ENCODE measurements at regions not wholly inside any gene's neighbourhood (a gene's known extent, or its start where the extent isn't known, plus 50 kb on each side); places are given as distances from the start of the nearest gene placed in this dataset.

- DNase-seq (ENCODE audit: extremely low spot score): no peak
- WGBS: 93% methylated on average over 3 of the region's 3 CpGs
- intact Hi-C loops (cut with DNase I): no loop called here
Observed at GRCh38 chr9:81211741-81212140, 477.6 kb downstream of the TLE1 start.

GRCh38 chr9:81207651-81208050 lies 481.7 kb downstream of the TLE1 start:
- 93% methylated on average over 4 of the region's 4 CpGs for WGBS
- H3K9me3 ChIP-seq: no peaks in the 10 kb centered on the region
- no peak overlapping the region for H3K27ac ChIP-seq (replicated peaks in 1 of 4)
- no peak overlapping the region for H3K4me3 ChIP-seq
- no peaks in the 10 kb centered on the region for H3K27me3 ChIP-seq
- DNase-seq (ENCODE audit: extremely low spot score): no peak
- no peaks in the 10 kb centered on the region for H3K36me3 ChIP-seq
- no peak for TF ChIP-seq POLR2AphosphoS5 (IDR thresholded peaks at IDR 0.05)
- no peak for TF ChIP-seq EP300 (IDR thresholded peaks at IDR 0.05)
- no peak for TF ChIP-seq POLR2A (IDR thresholded peaks at IDR 0.05; ENCODE audit: low read depth)
- no peak for TF ChIP-seq CTCF (IDR thresholded peaks at IDR 0.05)
- intact Hi-C loops (cut with DNase I): no loop called here
- peaks cover 0 to 20% (median 9%) of the 10 kb centered on the region in 4 donors for H3K4me1 ChIP-seq

More at GRCh38 chr9:81211741-81212140, 477.6 kb downstream of the TLE1 start:
- Histone ChIP-seq H3K4me3 (no peak overlapping the region), H3K9me3 (no peaks in the 10 kb centered on the region), H3K4me1 (no peaks in the 10 kb centered on the region), H3K36me3 (no peaks in the 10 kb centered on the region), H3K27me3 (no peaks in the 10 kb centered on the region), H3K27ac (replicated peaks in 1 of 4) (no peak overlapping the region)
- TF ChIP-seq CTCF (IDR thresholded peaks at IDR 0.05) (no peak), POLR2A (IDR thresholded peaks at IDR 0.05; ENCODE audit: low read depth) (no peak), POLR2AphosphoS5 (IDR thresholded peaks at IDR 0.05) (no peak)

- no peak for DNase-seq (ENCODE audit: extremely low spot score)
Observed at GRCh38 chr9:81202292-81202691, 487.1 kb downstream of the TLE1 start.

GRCh38 chr9:81195206-81195605 lies 494.1 kb downstream of the TLE1 start:
- peaks cover 0 to 6% (median 0%) of the 10 kb centered on the region in 4 donors for H3K9me3 ChIP-seq
- H3K4me3 ChIP-seq: no peak overlapping the region
- no peaks in the 10 kb centered on the region for H3K36me3 ChIP-seq
- intact Hi-C loops (cut with DNase I): no loop called here
- 90% methylated on average over 4 of the region's 4 CpGs for WGBS
- DNase-seq (ENCODE audit: extremely low spot score): no peak
- H3K27me3 ChIP-seq: no peaks in the 10 kb centered on the region
- TF ChIP-seq POLR2A (IDR thresholded peaks at IDR 0.05; ENCODE audit: low read depth) (no peak), CTCF (IDR thresholded peaks at IDR 0.05) (no peak)
- no peak overlapping the region for H3K27ac ChIP-seq (replicated peaks in 1 of 4)
- H3K4me1 ChIP-seq: no peaks in the 10 kb centered on the region

More at GRCh38 chr9:81202292-81202691, 487.1 kb downstream of the TLE1 start:
- TF ChIP-seq EP300 (IDR thresholded peaks at IDR 0.05) (no peak), POLR2A (IDR thresholded peaks at IDR 0.05; ENCODE audit: low read depth) (no peak), POLR2AphosphoS5 (IDR thresholded peaks at IDR 0.05) (no peak), CTCF (IDR thresholded peaks at IDR 0.05) (no peak)
- Histone ChIP-seq H3K36me3 (no peaks in the 10 kb centered on the region), H3K4me3 (no peak overlapping the region), H3K27me3 (no peaks in the 10 kb centered on the region), H3K4me1 (peaks cover 0 to 20% (median 9%) of the 10 kb centered on the region in 4 donors), H3K9me3 (no peaks in the 10 kb centered on the region), H3K27ac (replicated peaks in 1 of 4) (no peak overlapping the region)
- WGBS: 94% methylated on average over 6 of the region's 6 CpGs
- intact Hi-C loops (cut with DNase I): no loop called here
